ENCODE measurements at regions not wholly inside any gene's neighbourhood (a gene's known extent, or its start where the extent isn't known, plus 50 kb on each side); places are given as distances from the start of the nearest gene placed in this dataset.

GRCh38 chr4:155611501-155611900 lies 55.1 kb upstream of the GUCY1A1 start:
- ATAC-seq (no peak), DNase-seq (no peak)
- intact Hi-C loops (cut with DNase I), result no loop called here
- TF ChIP-seq POLR2A (IDR thresholded peaks at IDR 0.05), result no peak
- TF ChIP-seq CTCF (IDR thresholded peaks at IDR 0.05), result no peak
- Histone ChIP-seq H3K4me3 (no peak overlapping the region), H3K4me1 (no peaks in the 10 kb centered on the region), H3K36me3 (replicated peaks in 1 of 2; ENCODE audit: insufficient read depth in 1 of 2, low read depth in 2 of 2) (no peaks in the 10 kb centered on the region), H3K9me3 (no peaks in the 10 kb centered on the region), H3K27me3 (no peaks in the 10 kb centered on the region), H3K27ac (no peak overlapping the region)
- WGBS, 2 donors, result 73 to 85% methylated on average over 4 of the region's 4 CpGs

- H3K4me1 ChIP-seq, result no peaks in the 10 kb centered on the region
- H3K27ac ChIP-seq, result no peak overlapping the region
- DNase-seq, result no peak
- WGBS, 2 donors, result 82 to 86% methylated on average over 5 of the region's 5 CpGs
- H3K9me3 ChIP-seq, result no peaks in the 10 kb centered on the region
- no peak overlapping the region for H3K4me3 ChIP-seq
- no peak for ATAC-seq
- TF ChIP-seq POLR2A (IDR thresholded peaks at IDR 0.05) (no peak), CTCF (IDR thresholded peaks at IDR 0.05) (no peak)
- no peaks in the 10 kb centered on the region for H3K36me3 ChIP-seq (replicated peaks in 1 of 2; ENCODE audit: insufficient read depth in 1 of 2, low read depth in 2 of 2)
- H3K27me3 ChIP-seq, result no peaks in the 10 kb centered on the region
- intact Hi-C loops (cut with DNase I), result no loop called here
Measured at GRCh38 chr4:155610143-155610542, 56.5 kb upstream of the GUCY1A1 start.

GRCh38 chr4:155609455-155610059 lies 57.1 kb upstream of the GUCY1A1 start:
- ATAC-seq (no peak), DNase-seq (no peak)
- no peaks in the 10 kb centered on the region for H3K4me1 ChIP-seq
- WGBS, 2 donors, result 77 to 83% methylated on average over 1 of the region's 1 CpG
- no peaks in the 10 kb centered on the region for H3K36me3 ChIP-seq (replicated peaks in 1 of 2; ENCODE audit: insufficient read depth in 1 of 2, low read depth in 2 of 2)
- TF ChIP-seq POLR2A (IDR thresholded peaks at IDR 0.05) (no peak), CTCF (IDR thresholded peaks at IDR 0.05) (no peak)
- intact Hi-C loops (cut with DNase I), result no loop called here
- H3K27ac ChIP-seq, result no peak overlapping the region
- no peaks in the 10 kb centered on the region for H3K9me3 ChIP-seq
- no peaks in the 10 kb centered on the region for H3K27me3 ChIP-seq
- H3K4me3 ChIP-seq, result no peak overlapping the region

GRCh38 chr4:155608225-155608885 lies 58.3 kb upstream of the GUCY1A1 start:
- Histone ChIP-seq H3K4me1 (no peaks in the 10 kb centered on the region), H3K36me3 (replicated peaks in 1 of 2; ENCODE audit: insufficient read depth in 1 of 2, low read depth in 2 of 2) (no peaks in the 10 kb centered on the region), H3K9me3 (no peaks in the 10 kb centered on the region), H3K27me3 (no peaks in the 10 kb centered on the region), H3K27ac (no peak overlapping the region), H3K4me3 (no peak overlapping the region)
- intact Hi-C loops (cut with DNase I), result no loop called here
- TF ChIP-seq POLR2A (IDR thresholded peaks at IDR 0.05) (no peak), CTCF (IDR thresholded peaks at IDR 0.05) (no peak)
- WGBS, 2 donors, result 77 to 82% methylated on average over 3 of the region's 3 CpGs
- DNase-seq, result no peak
- no peak for ATAC-seq

- no peak for TF ChIP-seq CTCF (IDR thresholded peaks at IDR 0.05)
- TF ChIP-seq POLR2A (IDR thresholded peaks at IDR 0.05), result no peak
- Histone ChIP-seq H3K36me3 (replicated peaks in 1 of 2; ENCODE audit: insufficient read depth in 1 of 2, low read depth in 2 of 2) (no peaks in the 10 kb centered on the region), H3K4me3 (no peak overlapping the region), H3K27me3 (no peaks in the 10 kb centered on the region), H3K4me1 (no peaks in the 10 kb centered on the region), H3K27ac (no peak overlapping the region), H3K9me3 (no peaks in the 10 kb centered on the region)
- intact Hi-C loops (cut with DNase I), result no loop called here
- ATAC-seq, result no peak
- no peak for DNase-seq
- 88 to 94% methylated on average over 1 of the region's 1 CpG for whole genome bisulfite sequencing, 2 donors
Measured at GRCh38 chr4:155607481-155607880, 59.2 kb upstream of the GUCY1A1 start.
